ENCODE measurements at regions not wholly inside any gene's neighbourhood (a gene's known extent, or its start where the extent isn't known, plus 50 kb on each side); places are given as distances from the start of the nearest gene placed in this dataset.

DNA sequence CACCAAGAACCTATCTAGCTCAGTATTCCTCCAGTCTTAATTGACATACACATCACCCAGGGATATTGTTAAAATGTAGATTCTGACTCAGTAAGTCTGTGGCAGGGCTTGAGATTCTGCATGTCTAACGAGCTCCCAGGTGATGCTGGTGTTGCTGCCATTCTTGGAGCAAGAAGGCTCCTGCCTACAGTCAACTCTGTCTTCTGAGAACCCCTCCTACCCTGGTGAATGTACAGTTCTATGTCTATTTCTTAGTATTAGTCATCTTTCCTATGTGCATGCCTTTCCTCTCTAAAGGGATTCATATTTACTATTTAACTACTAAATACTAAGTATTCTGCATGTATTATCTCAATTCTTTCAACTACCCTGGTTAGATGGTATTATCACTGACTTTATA is 268.7 kb downstream of the EDEM1 start:
- ATAC-seq (no peak), FAIRE-seq (no peak), DNase-seq (ENCODE audit: extremely low read depth in 1 of 4, low spot score in 3 of 4) (no peak)
- WGBS (ENCODE audit: insufficient coverage, low coverage, missing lambda C conversion rate): 24% methylated on average over 1 of the region's 1 CpG
- TF ChIP-seq CBX1 (IDR thresholded peaks at IDR 0.05; ENCODE audit: low read depth) (no peak), NRF1 (conservative IDR thresholded peaks at IDR 0.05 in 1 of 2, IDR thresholded peaks at IDR 0.05 in 1 of 2) (no peak), KDM2B (CRISPR knock-in tag; IDR thresholded peaks at IDR 0.05) (no peak), ZNF57 (CRISPR knock-in tag; IDR thresholded peaks at IDR 0.05) (no peak), TAF7 (tag; IDR thresholded peaks at IDR 0.05) (no peak)
- ChIA-PET CTCF (ENCODE audit: low intra/inter-chr PET ratio) (no interaction called here), POLR2A (no interaction called here)
- Histone ChIP-seq H3K27ac (ENCODE audit: extremely low read depth, low read depth, low read length) (no peak overlapping the region), H3K4me3 (no peak overlapping the region), H3K4me2 (ENCODE audit: insufficient read depth, low read length) (no peak overlapping the region), H3K79me2 (ENCODE audit: control insufficient read depth, insufficient read depth, low read length) (no peaks in the 10 kb centered on the region), H3K36me3 (ENCODE audit: control insufficient read depth, insufficient read depth, low read length) (no peaks in the 10 kb centered on the region), H3K9me3 (replicated peaks; ENCODE audit: control insufficient read depth, insufficient read depth, low read depth, low read length) (no peaks in the 10 kb centered on the region), H4K20me1 (replicated peaks; ENCODE audit: control insufficient read depth, insufficient read depth, low read length) (no peaks in the 10 kb centered on the region), H3K4me1 (replicated peaks in 1 of 2; ENCODE audit: control insufficient read depth in 2 of 2, insufficient read depth in 2 of 2, low read length in 2 of 2) (no peaks in the 10 kb centered on the region), H2AFZ (ENCODE audit: low read depth, low read length) (0 out of 2 replicates have a peak overlapping the region, but pooled peaks have one; percentile 24), H3K9ac (ENCODE audit: insufficient read depth in 1 of 2, low read depth in 2 of 2, low read length in 2 of 2) (no peak overlapping the region), H3K27me3 (ENCODE audit: control insufficient read depth in 2 of 2, insufficient read depth in 2 of 2, low read length in 2 of 2) (no peaks in the 10 kb centered on the region), H3K9me1 (ENCODE audit: control insufficient read depth, insufficient read depth, low read length) (no peaks in the 10 kb centered on the region)
- in situ Hi-C loops (cut with MboI) (no loop called here), intact Hi-C loops (cut with micrococcal nuclease) (no loop called here)
- no TSS peak for BruUV-seq (replicated peaks)

DNA sequence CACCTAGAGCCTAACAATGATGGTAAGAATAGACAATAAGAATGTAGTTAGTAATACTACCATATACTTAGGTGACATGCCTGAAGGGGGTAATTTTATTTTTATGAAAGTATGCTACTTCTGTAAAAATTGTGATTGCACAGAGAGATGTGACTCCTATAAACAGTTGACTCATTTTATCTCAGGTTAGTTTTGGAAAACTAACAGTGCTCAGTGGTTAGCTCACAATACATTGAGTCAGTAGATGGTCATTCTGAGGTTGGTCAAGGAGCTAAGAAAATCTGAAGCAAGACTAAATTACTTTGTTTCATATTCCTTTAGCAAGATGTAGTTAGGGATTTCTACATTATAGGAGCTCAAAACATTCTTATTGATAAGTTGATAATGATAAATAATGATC is 271.0 kb downstream of the EDEM1 start:
- no peak for DNase-seq (ENCODE audit: extremely low read depth in 1 of 4, low spot score in 3 of 4)
- no peaks in the 10 kb centered on the region for H3K9me3 ChIP-seq (replicated peaks; ENCODE audit: control insufficient read depth, insufficient read depth, low read depth, low read length)
- POLR2A ChIA-PET: interaction anchor here (1.2 kb wide), 1 partner anchor 43 kb away, joined by 4 read pairs; no protein-coding TSS in a partner anchor
- CTCF ChIA-PET (ENCODE audit: low intra/inter-chr PET ratio): no interaction called here
- no peak overlapping the region for H3K4me2 ChIP-seq (ENCODE audit: insufficient read depth, low read length)
- H3K9me1 ChIP-seq (ENCODE audit: control insufficient read depth, insufficient read depth, low read length): no peaks in the 10 kb centered on the region
- H3K79me2 ChIP-seq (ENCODE audit: control insufficient read depth, insufficient read depth, low read length): no peaks in the 10 kb centered on the region
- H3K4me3 ChIP-seq: no peak overlapping the region
- no peaks in the 10 kb centered on the region for H3K27me3 ChIP-seq (ENCODE audit: control insufficient read depth in 2 of 2, insufficient read depth in 2 of 2, low read length in 2 of 2)
- intact Hi-C loops (cut with micrococcal nuclease): no loop called here
- no peaks in the 10 kb centered on the region for H3K36me3 ChIP-seq (ENCODE audit: control insufficient read depth, insufficient read depth, low read length)
- FAIRE-seq: no peak
- H2AFZ ChIP-seq (ENCODE audit: low read depth, low read length): no peak overlapping the region
- no peaks in the 10 kb centered on the region; a peak in 1 of 5 replicates for H3K4me1 ChIP-seq (replicated peaks in 1 of 2; ENCODE audit: control insufficient read depth in 2 of 2, insufficient read depth in 2 of 2, low read length in 2 of 2)
- H3K9ac ChIP-seq (ENCODE audit: insufficient read depth in 1 of 2, low read depth in 2 of 2, low read length in 2 of 2): no peak overlapping the region
- H3K27ac ChIP-seq (ENCODE audit: extremely low read depth, low read depth, low read length): no peak overlapping the region
- ATAC-seq: no peak
- no TSS peak for BruUV-seq (replicated peaks)
- in situ Hi-C loops (cut with MboI): no loop called here
- no peaks in the 10 kb centered on the region for H4K20me1 ChIP-seq (replicated peaks; ENCODE audit: control insufficient read depth, insufficient read depth, low read length)
- TF ChIP-seq SIN3B (IDR thresholded peaks at IDR 0.05; ENCODE audit: low read depth): no peak
- TF ChIP-seq ZNF407 (IDR thresholded peaks at IDR 0.05; ENCODE audit: low read depth): no peak
- no peak for TF ChIP-seq CSDE1 (IDR thresholded peaks at IDR 0.05)
- TF ChIP-seq COPS2 (conservative IDR thresholded peaks at IDR 0.05): no peak
- no peak for TF ChIP-seq MEF2A (IDR thresholded peaks at IDR 0.05; ENCODE audit: control insufficient read depth, low read depth, low read length)
